ENCODE measurements at regions not wholly inside any gene's neighbourhood (a gene's known extent, or its start where the extent isn't known, plus 50 kb on each side); places are given as distances from the start of the nearest gene placed in this dataset.

DNA sequence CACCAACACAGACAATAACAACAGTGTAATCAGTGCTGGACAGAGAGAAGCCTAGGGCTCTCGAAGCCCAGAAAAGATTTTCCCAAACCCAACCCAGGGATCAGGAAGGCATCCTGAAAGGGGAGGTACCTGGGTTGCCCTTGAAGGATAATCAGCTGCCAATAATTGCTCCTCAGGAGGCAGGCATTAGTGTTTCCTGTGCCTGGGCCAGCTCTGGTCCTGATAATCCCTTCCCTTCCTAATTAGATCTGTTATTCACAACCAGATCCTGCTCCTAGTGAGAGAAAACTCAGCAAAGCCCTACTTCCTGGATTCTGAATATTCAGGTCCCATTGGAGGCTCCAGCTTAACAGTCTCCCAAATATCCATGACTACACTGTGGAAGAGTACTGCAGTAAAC lies 117.4 kb downstream of the DMRTA2 start:
- no peaks in the 10 kb centered on the region for H3K9me3 ChIP-seq (ENCODE audit: control insufficient read depth in 1 of 2, insufficient read depth in 1 of 2, low read depth in 1 of 2, low read length in 2 of 2)
- RAD21 ChIA-PET (ENCODE audit: low non-redundant PET in 1 of 2, low total read pairs in 2 of 2, uncharacterized antibody in 2 of 2, unreplicated experiment in 2 of 2): no interaction called here
- no peaks in the 10 kb centered on the region for H4K20me1 ChIP-seq (ENCODE audit: insufficient read depth)
- no peak overlapping the region for H3K27ac ChIP-seq (ENCODE audit: low read depth, low read length)
- no peak overlapping the region for H3K4me3 ChIP-seq (replicated peaks in 1 of 2; ENCODE audit: low read depth in 1 of 2, low read length in 2 of 2)
- ATAC-seq (no peak), DNase-seq (ENCODE audit: low read depth, low spot score) (no peak)
- no peak overlapping the region for H3K9ac ChIP-seq (ENCODE audit: low read length)
- no peaks in the 10 kb centered on the region for H3K4me1 ChIP-seq (ENCODE audit: control insufficient read depth in 1 of 2, insufficient read depth in 2 of 2, low read length in 2 of 2)
- no peaks in the 10 kb centered on the region for H3K9me2 ChIP-seq (ENCODE audit: insufficient read depth)
- BruUV-seq (replicated peaks): no TSS peak
- H3K79me2 ChIP-seq (ENCODE audit: insufficient read depth, low read length): no peaks in the 10 kb centered on the region
- CTCF ChIA-PET: no interaction called here
- intact Hi-C loops (cut with micrococcal nuclease): no loop called here
- H3K36me3 ChIP-seq (ENCODE audit: control insufficient read depth in 1 of 2, insufficient read depth in 2 of 2, low read length in 2 of 2): no peaks in the 10 kb centered on the region
- H2AFZ ChIP-seq (ENCODE audit: low read depth, low read length, poor library complexity, severe bottlenecking): no peak overlapping the region
- peaks cover 21% of the 10 kb centered on the region for H3K27me3 ChIP-seq (ENCODE audit: insufficient read depth, low read length)
- no peak for TF ChIP-seq FOSL1 (IDR thresholded peaks at IDR 0.05; ENCODE audit: low read depth)
- TF ChIP-seq JUND (IDR thresholded peaks at IDR 0.05): no peak
- no peak for TF ChIP-seq RAD21 (IDR thresholded peaks at IDR 0.05; ENCODE audit: low read depth)
- TF ChIP-seq YY1 (IDR thresholded peaks at IDR 0.05; ENCODE audit: extremely low read depth, insufficient replicate concordance, low read depth, low read length): no peak
- TF ChIP-seq, protein P1, sequence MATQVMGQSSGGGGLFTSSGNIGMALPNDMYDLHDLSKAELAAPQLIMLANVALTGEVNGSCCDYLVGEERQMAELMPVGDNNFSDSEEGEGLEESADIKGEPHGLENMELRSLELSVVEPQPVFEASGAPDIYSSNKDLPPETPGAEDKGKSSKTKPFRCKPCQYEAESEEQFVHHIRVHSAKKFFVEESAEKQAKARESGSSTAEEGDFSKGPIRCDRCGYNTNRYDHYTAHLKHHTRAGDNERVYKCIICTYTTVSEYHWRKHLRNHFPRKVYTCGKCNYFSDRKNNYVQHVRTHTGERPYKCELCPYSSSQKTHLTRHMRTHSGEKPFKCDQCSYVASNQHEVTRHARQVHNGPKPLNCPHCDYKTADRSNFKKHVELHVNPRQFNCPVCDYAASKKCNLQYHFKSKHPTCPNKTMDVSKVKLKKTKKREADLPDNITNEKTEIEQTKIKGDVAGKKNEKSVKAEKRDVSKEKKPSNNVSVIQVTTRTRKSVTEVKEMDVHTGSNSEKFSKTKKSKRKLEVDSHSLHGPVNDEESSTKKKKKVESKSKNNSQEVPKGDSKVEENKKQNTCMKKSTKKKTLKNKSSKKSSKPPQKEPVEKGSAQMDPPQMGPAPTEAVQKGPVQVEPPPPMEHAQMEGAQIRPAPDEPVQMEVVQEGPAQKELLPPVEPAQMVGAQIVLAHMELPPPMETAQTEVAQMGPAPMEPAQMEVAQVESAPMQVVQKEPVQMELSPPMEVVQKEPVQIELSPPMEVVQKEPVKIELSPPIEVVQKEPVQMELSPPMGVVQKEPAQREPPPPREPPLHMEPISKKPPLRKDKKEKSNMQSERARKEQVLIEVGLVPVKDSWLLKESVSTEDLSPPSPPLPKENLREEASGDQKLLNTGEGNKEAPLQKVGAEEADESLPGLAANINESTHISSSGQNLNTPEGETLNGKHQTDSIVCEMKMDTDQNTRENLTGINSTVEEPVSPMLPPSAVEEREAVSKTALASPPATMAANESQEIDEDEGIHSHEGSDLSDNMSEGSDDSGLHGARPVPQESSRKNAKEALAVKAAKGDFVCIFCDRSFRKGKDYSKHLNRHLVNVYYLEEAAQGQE (IDR thresholded peaks at IDR 0.05; ENCODE audit: low read depth): no peak
- TF ChIP-seq SRF (IDR thresholded peaks at IDR 0.05; ENCODE audit: low read depth): no peak
- no peak for TF ChIP-seq TCF7L2 (IDR thresholded peaks at IDR 0.05; ENCODE audit: borderline replicate concordance, extremely low read depth, insufficient read depth, insufficient read length)
- no peak for TF ChIP-seq ZFX (IDR thresholded peaks at IDR 0.05)
- TF ChIP-seq, protein P2, sequence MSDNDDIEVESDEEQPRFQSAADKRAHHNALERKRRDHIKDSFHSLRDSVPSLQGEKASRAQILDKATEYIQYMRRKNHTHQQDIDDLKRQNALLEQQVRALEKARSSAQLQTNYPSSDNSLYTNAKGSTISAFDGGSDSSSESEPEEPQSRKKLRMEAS (IDR thresholded peaks at IDR 0.05): no peak
- TF ChIP-seq CEBPB (IDR thresholded peaks at IDR 0.05; ENCODE audit: low read depth): no peak
- H3K4me2 ChIP-seq (ENCODE audit: low read length): no peak overlapping the region
- POLR2A ChIA-PET: no interaction called here
